ENCODE measurements at regions not wholly inside any gene's neighbourhood (a gene's known extent, or its start where the extent isn't known, plus 50 kb on each side); places are given as distances from the start of the nearest gene placed in this dataset.

DNA sequence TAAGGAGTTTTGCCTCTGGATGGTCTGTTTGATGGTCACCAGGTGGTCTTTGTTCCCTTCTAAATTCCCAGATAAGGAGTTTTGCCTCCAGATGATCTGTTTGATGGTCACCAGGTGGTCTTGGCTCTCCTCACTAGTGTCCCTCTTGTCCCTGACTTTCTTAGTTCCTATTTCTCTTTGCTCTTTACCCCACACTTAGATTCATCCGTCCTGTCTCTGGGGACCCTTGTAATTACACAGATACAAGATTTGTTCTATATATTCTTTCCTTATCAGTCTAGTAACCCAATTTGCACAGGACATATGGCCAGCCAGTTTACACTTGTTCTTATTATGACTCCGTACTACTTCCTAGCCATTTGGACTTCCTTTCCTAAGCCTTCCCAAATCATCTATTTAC, 84.0 kb upstream of the B3GAT2 start:
- Mint-ChIP-seq H3K4me3 (no peak overlapping the region), H3K36me3 (no peaks in the 10 kb centered on the region), H3K4me1 (peaks cover 0 to 3% of the 10 kb centered on the region in 2 donors), H3K27ac (no peak overlapping the region), H3K9me3 (no peaks in the 10 kb centered on the region), H3K27me3 (peaks cover 15 to 30% of the 10 kb centered on the region in 2 donors)
- no peak for DNase-seq
- ATAC-seq (replicated peaks), result no peak

DNA sequence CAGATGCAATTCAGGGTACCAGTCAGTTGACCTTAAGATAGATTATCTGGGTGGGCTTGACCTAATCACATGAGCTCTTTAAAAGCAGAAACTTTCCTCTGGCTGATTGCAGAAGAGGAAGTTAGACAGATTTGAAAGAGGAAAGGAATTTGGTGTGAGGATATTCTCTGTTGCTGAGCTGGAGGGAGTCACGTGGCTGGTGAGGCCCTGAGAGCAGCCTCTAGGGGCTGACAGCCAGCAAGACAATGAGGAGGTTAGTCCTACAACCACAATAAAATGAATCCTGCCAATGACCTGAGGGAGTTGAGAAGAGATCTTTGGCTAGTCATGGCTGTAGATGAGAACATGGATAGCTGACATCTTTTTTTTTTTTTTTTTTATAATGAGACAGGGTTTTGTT, 87.0 kb upstream of the B3GAT2 start:
- no peak for DNase-seq
- Mint-ChIP-seq H3K36me3 (no peaks in the 10 kb centered on the region), H3K4me1 (peaks cover 0 to 3% of the 10 kb centered on the region in 2 donors), H3K27me3 (peaks cover 0 to 13% of the 10 kb centered on the region in 2 donors), H3K27ac (no peak overlapping the region), H3K9me3 (no peaks in the 10 kb centered on the region), H3K4me3 (no peak overlapping the region)
- ATAC-seq (replicated peaks), result peak; percentile 46 to 47

GRCh38 chr6:71044753-71045152, 87.9 kb upstream of the B3GAT2 start:
- H3K36me3 Mint-ChIP-seq, result no peaks in the 10 kb centered on the region
- ATAC-seq (replicated peaks), result no peak
- no peak overlapping the region for H3K27ac Mint-ChIP-seq
- H3K27me3 Mint-ChIP-seq, result peaks cover 0 to 13% of the 10 kb centered on the region in 2 donors
- H3K4me3 Mint-ChIP-seq, result no peak overlapping the region
- H3K4me1 Mint-ChIP-seq, result peaks cover 0 to 3% of the 10 kb centered on the region in 2 donors
- DNase-seq, result no peak
- no peaks in the 10 kb centered on the region for H3K9me3 Mint-ChIP-seq

DNA sequence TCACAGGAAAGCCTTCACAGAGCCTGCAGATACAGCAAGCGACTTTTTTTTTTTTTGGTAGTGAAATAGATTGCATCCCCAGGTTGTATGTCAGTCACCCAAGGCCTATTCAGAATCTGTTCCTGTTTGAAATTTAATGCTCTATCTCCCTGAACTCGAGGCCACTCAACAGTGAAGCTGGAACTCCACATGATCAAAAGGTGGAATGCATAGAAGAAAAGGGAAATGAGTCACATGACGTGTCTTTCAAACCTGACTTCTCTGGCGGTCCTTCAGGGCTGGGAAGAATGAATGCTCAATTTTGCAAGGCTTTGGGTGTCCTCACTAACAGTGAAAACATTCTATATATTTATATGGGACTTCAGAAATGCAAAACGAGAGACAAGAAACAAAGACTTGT, 88.4 kb upstream of the B3GAT2 start:
- Mint-ChIP-seq H3K9me3 (no peaks in the 10 kb centered on the region), H3K27ac (no peak overlapping the region), H3K4me3 (no peak overlapping the region), H3K36me3 (no peaks in the 10 kb centered on the region), H3K4me1 (peaks cover 0 to 3% of the 10 kb centered on the region in 2 donors), H3K27me3 (peaks cover 0 to 10% of the 10 kb centered on the region in 2 donors)
- DNase-seq (no peak), ATAC-seq (replicated peaks) (no peak)

DNA sequence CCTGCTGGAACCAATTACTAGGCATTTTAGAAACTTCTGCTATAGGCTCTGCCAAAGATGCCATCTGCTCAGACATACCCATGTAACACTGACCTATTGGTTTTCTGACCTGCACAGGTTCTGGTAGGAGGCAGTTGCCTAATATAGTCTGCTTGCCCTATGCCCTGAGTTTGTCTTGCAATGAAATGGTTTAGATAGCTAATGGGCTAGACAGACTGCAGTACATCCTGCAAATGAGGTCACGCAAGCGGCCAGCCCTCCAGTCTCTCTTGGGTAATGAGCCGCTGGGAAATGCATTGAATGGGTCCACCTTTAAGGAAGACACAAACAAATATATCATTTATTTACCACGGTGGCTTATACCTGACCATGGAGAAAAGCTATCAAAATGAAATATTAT, 90.6 kb upstream of the B3GAT2 start:
- Mint-ChIP-seq H3K4me1 (peaks cover 0 to 3% of the 10 kb centered on the region in 2 donors), H3K36me3 (no peaks in the 10 kb centered on the region), H3K9me3 (no peaks in the 10 kb centered on the region), H3K27ac (no peak overlapping the region), H3K27me3 (peaks cover 3 to 5% of the 10 kb centered on the region in 2 donors), H3K4me3 (no peak overlapping the region)
- DNase-seq (no peak), ATAC-seq (replicated peaks) (no peak)

DNA sequence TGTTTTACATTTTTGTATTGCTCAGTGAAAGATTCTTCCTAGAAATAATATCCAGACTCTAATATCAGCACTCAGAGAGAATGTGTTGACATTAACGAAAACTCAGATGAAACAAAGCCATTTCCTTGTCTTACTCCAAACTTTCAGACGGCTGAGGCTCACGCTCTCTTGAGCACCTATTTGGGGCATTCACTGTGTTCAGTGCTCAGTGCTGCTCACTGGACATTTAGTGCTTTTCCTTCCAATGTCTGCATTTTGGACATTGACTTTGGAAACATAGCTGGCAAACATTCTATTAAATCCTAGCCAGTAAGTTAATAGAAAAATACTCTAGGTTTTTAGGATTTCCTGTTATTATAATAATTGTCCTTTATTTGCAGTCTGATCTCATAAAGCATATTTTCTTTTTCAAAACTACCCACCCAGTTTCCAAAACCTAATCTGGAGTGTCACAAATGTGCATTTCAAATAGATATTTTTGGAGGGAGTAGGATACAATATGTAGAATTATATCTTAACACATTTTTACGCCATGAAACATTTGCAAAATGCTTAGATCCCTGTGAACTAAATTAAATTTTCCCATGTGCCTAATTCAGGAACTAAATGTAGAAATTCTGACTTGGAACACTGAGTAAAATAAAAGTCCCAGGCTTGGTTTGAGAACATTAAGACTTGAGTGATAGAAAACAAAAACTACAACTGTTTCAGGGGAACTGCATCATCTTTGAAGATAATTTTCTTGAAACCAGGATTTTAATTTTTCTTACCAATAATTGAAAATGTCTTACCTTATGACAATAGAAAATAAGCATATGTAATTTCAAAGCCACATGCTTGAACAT, 91.7 kb upstream of the B3GAT2 start:
- Mint-ChIP-seq H3K27me3 (peaks cover 5% of the 10 kb centered on the region in 2 donors), H3K27ac (no peak overlapping the region), H3K36me3 (no peaks in the 10 kb centered on the region), H3K4me3 (no peak overlapping the region), H3K9me3 (no peaks in the 10 kb centered on the region), H3K4me1 (peaks cover 0 to 3% of the 10 kb centered on the region in 2 donors)
- ATAC-seq (replicated peaks) (no peak), DNase-seq (no peak)

DNA sequence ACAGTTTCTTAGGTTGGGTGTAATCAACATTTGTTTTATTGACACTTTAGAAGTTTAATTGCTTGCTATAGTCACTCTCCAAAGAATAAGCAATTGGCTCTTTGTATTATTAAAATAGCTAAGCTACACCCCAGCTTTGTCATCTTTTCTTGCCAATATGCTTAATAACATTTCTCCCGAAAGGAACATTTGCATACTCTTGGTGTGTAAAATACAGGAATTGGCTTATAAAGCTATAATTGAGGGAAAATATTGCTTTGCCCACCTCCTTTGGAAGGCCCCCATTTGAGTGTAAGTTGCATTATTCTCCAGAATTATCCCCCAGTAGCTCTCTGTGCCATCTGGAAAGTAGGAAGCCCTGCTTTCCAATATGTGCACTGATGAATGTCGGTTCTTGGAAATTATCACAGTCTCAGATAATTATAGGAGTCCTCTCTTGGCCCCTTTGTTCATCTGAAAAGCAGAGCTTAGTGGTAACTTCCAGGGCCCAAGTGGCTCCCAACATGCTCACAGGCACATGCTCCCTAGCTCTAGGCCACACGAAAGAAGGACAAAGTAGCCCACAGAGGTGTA, 92.4 kb upstream of the B3GAT2 start:
- H3K9me3 Mint-ChIP-seq, result no peaks in the 10 kb centered on the region
- no peaks in the 10 kb centered on the region for H3K4me1 Mint-ChIP-seq
- H3K27me3 Mint-ChIP-seq, result peaks cover 5% of the 10 kb centered on the region in 2 donors
- DNase-seq (no peak), ATAC-seq (replicated peaks) (no peak)
- no peak overlapping the region for H3K27ac Mint-ChIP-seq
- no peak overlapping the region for H3K4me3 Mint-ChIP-seq
- H3K36me3 Mint-ChIP-seq, result no peaks in the 10 kb centered on the region

GRCh38 chr6:71053475-71053874, 96.6 kb upstream of the B3GAT2 start:
- Mint-ChIP-seq H3K27me3 (peaks cover 5% of the 10 kb centered on the region in 2 donors), H3K4me3 (no peak overlapping the region), H3K36me3 (no peaks in the 10 kb centered on the region), H3K4me1 (no peaks in the 10 kb centered on the region), H3K27ac (no peak overlapping the region), H3K9me3 (no peaks in the 10 kb centered on the region)
- ATAC-seq (replicated peaks), result no peak
- DNase-seq, result no peak

DNA sequence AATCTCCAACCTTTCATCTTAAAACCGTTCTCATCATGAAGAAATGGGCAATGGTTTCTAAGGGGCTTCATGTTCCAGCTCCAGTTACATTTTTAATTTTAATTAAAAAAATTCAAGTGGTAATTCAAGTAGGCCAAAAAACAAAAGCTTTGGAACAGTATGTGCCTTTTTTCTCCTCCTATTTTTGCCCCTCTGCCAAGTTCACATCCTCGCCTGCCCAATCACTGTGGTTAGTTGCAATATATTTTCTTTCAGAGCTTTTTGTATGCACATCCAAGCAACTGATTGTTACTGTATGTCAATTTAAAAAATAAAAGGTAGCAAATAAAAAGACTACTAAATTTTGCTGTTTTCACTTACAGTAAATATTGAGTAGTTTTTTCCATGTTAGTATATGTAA, 99.8 kb upstream of the B3GAT2 start:
- ATAC-seq (replicated peaks), result no peak

DNA sequence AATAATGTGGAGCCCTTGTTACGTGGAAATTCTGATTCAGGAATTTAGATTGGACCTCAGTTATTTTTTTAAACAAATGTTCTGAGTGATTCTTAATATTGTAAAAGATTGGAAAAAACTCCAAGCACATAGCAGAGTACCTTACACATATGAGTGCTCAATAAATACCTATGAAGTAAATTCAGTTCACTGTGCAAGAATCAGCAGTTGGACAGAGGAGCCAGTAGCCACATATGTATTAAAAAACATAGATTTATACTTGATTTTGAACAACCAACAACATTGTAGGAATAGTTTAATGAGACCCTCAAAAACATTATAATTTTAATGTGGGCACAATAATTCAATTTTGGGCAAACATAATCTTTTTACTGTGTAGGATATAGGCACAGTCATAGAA, 109.3 kb upstream of the B3GAT2 start:
- Mint-ChIP-seq H3K27ac (no peak overlapping the region), H3K36me3 (no peaks in the 10 kb centered on the region), H3K9me3 (peaks cover 0 to 7% of the 10 kb centered on the region in 2 donors), H3K4me3 (no peak overlapping the region), H3K27me3 (no peaks in the 10 kb centered on the region), H3K4me1 (no peaks in the 10 kb centered on the region)
- DNase-seq (no peak), ATAC-seq (replicated peaks) (no peak)

More for the DNA sequence above, 99.8 kb upstream of the B3GAT2 start:
- Mint-ChIP-seq H3K9me3 (no peaks in the 10 kb centered on the region), H3K36me3 (no peaks in the 10 kb centered on the region), H3K4me1 (no peaks in the 10 kb centered on the region), H3K27me3 (peaks cover 0 to 5% of the 10 kb centered on the region in 2 donors), H3K27ac (no peak overlapping the region), H3K4me3 (no peak overlapping the region)
- DNase-seq, result no peak

GRCh38 chr6:71067816-71068215, 111.0 kb upstream of the B3GAT2 start:
- H3K27ac Mint-ChIP-seq, result no peak overlapping the region
- H3K27me3 Mint-ChIP-seq, result no peaks in the 10 kb centered on the region
- H3K9me3 Mint-ChIP-seq, result peaks cover 0 to 4% of the 10 kb centered on the region in 2 donors
- no peaks in the 10 kb centered on the region for H3K36me3 Mint-ChIP-seq
- DNase-seq (no peak), ATAC-seq (replicated peaks) (no peak)
- no peak overlapping the region for H3K4me3 Mint-ChIP-seq
- H3K4me1 Mint-ChIP-seq, result no peaks in the 10 kb centered on the region

- ATAC-seq (replicated peaks), result peak; percentile 74 to 78
- Mint-ChIP-seq H3K27me3 (peaks cover 10 to 13% of the 10 kb centered on the region in 2 donors), H3K27ac (no peak overlapping the region), H3K4me3 (no peak overlapping the region), H3K4me1 (peaks cover 4 to 7% of the 10 kb centered on the region in 2 donors), H3K36me3 (no peaks in the 10 kb centered on the region), H3K9me3 (peaks cover 4 to 6% of the 10 kb centered on the region in 2 donors)
- no peak for DNase-seq
These were observed 115.6 kb upstream of the B3GAT2 start for GRCh38 chr6:71072508-71072907.

- peaks cover 16 to 20% of the 10 kb centered on the region in 2 donors for H3K9me3 Mint-ChIP-seq
- H3K27me3 Mint-ChIP-seq, result peaks cover 13 to 14% of the 10 kb centered on the region in 2 donors
- DNase-seq, result no peak
- peaks cover 0 to 5% of the 10 kb centered on the region in 2 donors for H3K36me3 Mint-ChIP-seq
- no peak overlapping the region for H3K4me3 Mint-ChIP-seq
- peaks cover 4 to 7% of the 10 kb centered on the region in 2 donors for H3K4me1 Mint-ChIP-seq
- no peak overlapping the region for H3K27ac Mint-ChIP-seq
- no peak for ATAC-seq (replicated peaks)
These were observed 120.8 kb upstream of the B3GAT2 start for GRCh38 chr6:71077655-71078054.

GRCh38 chr6:71079677-71080076, 122.8 kb upstream of the B3GAT2 start:
- ATAC-seq (replicated peaks), result no peak
- no peak for DNase-seq
- peaks cover 4 to 7% of the 10 kb centered on the region in 2 donors for H3K4me1 Mint-ChIP-seq
- H3K27me3 Mint-ChIP-seq, result peaks cover 1 to 8% of the 10 kb centered on the region in 2 donors
- H3K4me3 Mint-ChIP-seq, result no peak overlapping the region
- H3K27ac Mint-ChIP-seq, result no peak overlapping the region
- H3K9me3 Mint-ChIP-seq, result peaks cover 14 to 17% of the 10 kb centered on the region in 2 donors
- H3K36me3 Mint-ChIP-seq, result peaks cover 0 to 5% of the 10 kb centered on the region in 2 donors

- no peak overlapping the region for H3K4me3 Mint-ChIP-seq
- H3K9me3 Mint-ChIP-seq, result peaks cover 14 to 17% of the 10 kb centered on the region in 2 donors
- H3K27ac Mint-ChIP-seq, result no peak overlapping the region
- H3K27me3 Mint-ChIP-seq, result peaks cover 0 to 9% of the 10 kb centered on the region in 2 donors
- DNase-seq, result no peak
- peaks cover 4 to 6% of the 10 kb centered on the region in 2 donors for H3K4me1 Mint-ChIP-seq
- H3K36me3 Mint-ChIP-seq, result peaks cover 0 to 5% of the 10 kb centered on the region in 2 donors
- no peak for ATAC-seq (replicated peaks)
These were observed 123.3 kb upstream of the B3GAT2 start for GRCh38 chr6:71080133-71080532.

Measured in stimulated activated naive B cell treated with anti-CD40 and anti-IgM and Interleukin-4, amounts not matched to agents 10 μg/mL and 1 μg/mL and 100 μg/mL, for 72 hours (primary cell).